ENCODE measurements at regions not wholly inside any gene's neighbourhood (a gene's known extent, or its start where the extent isn't known, plus 50 kb on each side); places are given as distances from the start of the nearest gene placed in this dataset.
"Not testable (repeated sequence)": the region's sequence is repeated elsewhere in the genome, so short reads cannot be mapped to it uniquely, and the experiment has no call there.

GRCh38 chr14:97791906-97792305 lies 994.7 kb downstream of the VRK1 start:
- no peak for DNase-seq (ENCODE audit: low spot score)

GRCh38 chr14:97796511-97796910 lies 999.3 kb downstream of the VRK1 start:
- DNase-seq (ENCODE audit: low spot score), result no peak

GRCh38 chr14:97798176-97798575 lies 1001.0 kb downstream of the VRK1 start:
- DNase-seq (ENCODE audit: low spot score), result no peak

GRCh38 chr14:97802430-97803373 lies 1005.5 kb downstream of the VRK1 start:
- DNase-seq (ENCODE audit: low spot score), result no peak

- no peak for DNase-seq (ENCODE audit: low spot score)
Measured at GRCh38 chr14:97804056-97804455, 1006.9 kb downstream of the VRK1 start.

- DNase-seq (ENCODE audit: low spot score), result no peak
Measured at GRCh38 chr14:97806891-97807290, 1009.7 kb downstream of the VRK1 start.

- not testable (repeated sequence) for DNase-seq (ENCODE audit: low spot score)
Measured at GRCh38 chr14:97808541-97808940, 1011.4 kb downstream of the VRK1 start.

GRCh38 chr14:97813556-97813955 lies 1016.4 kb downstream of the VRK1 start:
- DNase-seq (ENCODE audit: low spot score), result no peak

- no peak for DNase-seq (ENCODE audit: low spot score)
Measured at GRCh38 chr14:97820781-97821180, 1023.6 kb downstream of the VRK1 start.

- no peak for DNase-seq (ENCODE audit: low spot score)
Measured at GRCh38 chr14:97824218-97824617, 1027.0 kb downstream of the VRK1 start.

- no peak for DNase-seq (ENCODE audit: low spot score)
Measured at GRCh38 chr14:97827746-97828145, 1030.6 kb downstream of the VRK1 start.

GRCh38 chr14:97832776-97833175 lies 1035.6 kb downstream of the VRK1 start:
- DNase-seq (ENCODE audit: low spot score), result no peak

GRCh38 chr14:97838986-97839385 lies 1041.8 kb downstream of the VRK1 start:
- no peak for DNase-seq (ENCODE audit: low spot score)

- no peak for DNase-seq (ENCODE audit: low spot score)
Measured at GRCh38 chr14:97840159-97840558, 1043.0 kb downstream of the VRK1 start.

- DNase-seq (ENCODE audit: low spot score), result no peak
Measured at GRCh38 chr14:97841762-97842161, 1044.6 kb downstream of the VRK1 start.

GRCh38 chr14:97843066-97843465 lies 1045.9 kb downstream of the VRK1 start:
- no peak for DNase-seq (ENCODE audit: low spot score)

GRCh38 chr14:97844042-97844441 lies 1046.9 kb downstream of the VRK1 start:
- DNase-seq (ENCODE audit: low spot score), result no peak

GRCh38 chr14:97846156-97846555 lies 1049.0 kb downstream of the VRK1 start:
- DNase-seq (ENCODE audit: low spot score), result no peak

GRCh38 chr14:97848317-97848980 lies 1051.3 kb downstream of the VRK1 start:
- DNase-seq (ENCODE audit: low spot score), result no peak

GRCh38 chr14:97850466-97850865 lies 1053.3 kb downstream of the VRK1 start:
- DNase-seq (ENCODE audit: low spot score), result no peak

- DNase-seq (ENCODE audit: low spot score), result no peak
Measured at GRCh38 chr14:97850886-97851285, 1053.7 kb downstream of the VRK1 start.

- no peak for DNase-seq (ENCODE audit: low spot score)
Measured at GRCh38 chr14:97851428-97851995, 1054.3 kb downstream of the VRK1 start.

- DNase-seq (ENCODE audit: low spot score), result no peak
Measured at GRCh38 chr14:97854918-97855317, 1057.7 kb downstream of the VRK1 start.
